OCI-M2 (cell line): ENCODE measurements at regions not wholly inside any gene's neighbourhood (a gene's known extent, or its start where the extent isn't known, plus 50 kb on each side); places are given as distances from the start of the nearest gene placed in this dataset.
A peak's percentile ranks its signal among the peaks of the same experiment; 100 is the strongest.

ENCODE experiments used
- DNase-seq: peaks from one replicate; lab custom pipeline; 2025; ENCODE audit not compliant: unreplicated experiment; lab: John Stamatoyannopoulos, UW

- no peak for DNase-seq
Measured at GRCh38 chr7:132672200-132672990, 96.1 kb upstream of the PLXNA4 start.

- no peak for DNase-seq
Measured at GRCh38 chr7:132666774-132667172, 90.5 kb upstream of the PLXNA4 start.

- no peak for DNase-seq
Measured at GRCh38 chr7:132666071-132666773, 90.0 kb upstream of the PLXNA4 start.

GRCh38 chr7:132656846-132657776, 80.8 kb upstream of the PLXNA4 start:
- DNase-seq = no peak

GRCh38 chr7:132656341-132656740, 80.1 kb upstream of the PLXNA4 start:
- no peak for DNase-seq

- DNase-seq = peak; percentile 91
Measured at GRCh38 chr7:132655131-132655727, 79.0 kb upstream of the PLXNA4 start.

GRCh38 chr7:132654150-132654549, 77.9 kb upstream of the PLXNA4 start:
- DNase-seq = peak; percentile 25

GRCh38 chr7:132653366-132653930, 77.2 kb upstream of the PLXNA4 start:
- no peak for DNase-seq

GRCh38 chr7:132652507-132652906, 76.2 kb upstream of the PLXNA4 start:
- DNase-seq = no peak

- DNase-seq = no peak
Measured at GRCh38 chr7:132650498-132650897, 74.2 kb upstream of the PLXNA4 start.

GRCh38 chr7:132647311-132647710, 71.0 kb upstream of the PLXNA4 start:
- no peak for DNase-seq

GRCh38 chr7:132646052-132646451, 69.8 kb upstream of the PLXNA4 start:
- no peak for DNase-seq

GRCh38 chr7:132643302-132643701, 67.0 kb upstream of the PLXNA4 start:
- DNase-seq = no peak

GRCh38 chr7:132641238-132641637, 65.0 kb upstream of the PLXNA4 start:
- no peak for DNase-seq

GRCh38 chr7:132639983-132640382, 63.7 kb upstream of the PLXNA4 start:
- DNase-seq = no peak

GRCh38 chr7:132638000-132638399, 61.7 kb upstream of the PLXNA4 start:
- DNase-seq = no peak

- no peak for DNase-seq
Measured at GRCh38 chr7:132636581-132636980, 60.3 kb upstream of the PLXNA4 start.

GRCh38 chr7:132635127-132635526, 58.9 kb upstream of the PLXNA4 start:
- no peak for DNase-seq

GRCh38 chr7:132630834-132631233, 54.6 kb upstream of the PLXNA4 start:
- no peak for DNase-seq
